Loucy (cell line): ENCODE measurements at regions not wholly inside any gene's neighbourhood (a gene's known extent, or its start where the extent isn't known, plus 50 kb on each side); places are given as distances from the start of the nearest gene placed in this dataset.

ENCODE experiments used
- H2AFZ ChIP-seq: fragments of 200-600 bp; sonication (generic); 2 replicates; pipeline ENCODE4 v1.6.0; 2016; ENCODE audit warnings: antibody characterized with exemption, mild to moderate bottlenecking, low read length, moderate library complexity
- H3F3A ChIP-seq: fragments of 200-600 bp; 2 replicates; pipeline ENCODE4 v1.6.0; 2016; ENCODE audit warnings: antibody characterized with exemption, low read depth, mild to moderate bottlenecking
- H3K27me3 ChIP-seq: fragments of 200-600 bp; sonication (generic); 2 replicates; pipeline ENCODE4 v1.6.1; 2014; ENCODE audit warnings: low read length, mild to moderate bottlenecking; ENCODE audit not compliant: insufficient read depth, poor library complexity, severe bottlenecking
- H3K36me3 ChIP-seq: fragments of 200-600 bp; sonication (generic); 2 replicates; pipeline ENCODE4 v1.6.1; 2016; ENCODE audit warnings: low read length; ENCODE audit not compliant: insufficient read depth
- H3K4me1 ChIP-seq: fragments of 200-600 bp; sonication (generic); 2 replicates; pipeline ENCODE4 v1.5.1; 2014; ENCODE audit warnings: low read length, mild to moderate bottlenecking; ENCODE audit not compliant: insufficient read depth, poor library complexity, severe bottlenecking
- H3K4me2 ChIP-seq: fragments of 200-600 bp; sonication (generic); 2 replicates; pipeline ENCODE4 v1.6.0; 2014; ENCODE audit warnings: antibody characterized with exemption, low read length, low read depth, mild to moderate bottlenecking; ENCODE audit not compliant: poor library complexity, severe bottlenecking
- H3K4me3 ChIP-seq: fragments of 200-600 bp; sonication (generic); 2 replicates; pipeline ENCODE4 v1.5.1; 2014; ENCODE audit warnings: low read length, mild to moderate bottlenecking, mixed read lengths; ENCODE audit not compliant: poor library complexity, severe bottlenecking
- H3K79me2 ChIP-seq: fragments of 200-600 bp; sonication (generic); 2 replicates; pipeline ENCODE4 v1.6.1; 2014; ENCODE audit warnings: low read length; ENCODE audit not compliant: insufficient read depth
- H3K9ac ChIP-seq: fragments of 200-600 bp; sonication (generic); 2 replicates; pipeline ENCODE4 v1.6.0; 2014; ENCODE audit warnings: mild to moderate bottlenecking, low read depth, low read length, moderate library complexity; ENCODE audit not compliant: poor library complexity, severe bottlenecking
- H3K9me2 ChIP-seq: fragments of 200-600 bp; sonication (generic); replicated peaks from 2 replicates; pipeline ENCODE4 v1.6.1; 2016; ENCODE audit warnings: low read depth, low read length, mixed read lengths
- H3K9me3 ChIP-seq: fragments of 200-600 bp; sonication (generic); 2 replicates; pipeline ENCODE4 v1.6.1; 2014; ENCODE audit warnings: mild to moderate bottlenecking, antibody characterized with exemption, low read length, low read depth; ENCODE audit not compliant: insufficient read depth
- H4K20me1 ChIP-seq: fragments of 200-600 bp; sonication (generic); 2 replicates; pipeline ENCODE4 v1.6.0; 2014; ENCODE audit warnings: antibody characterized with exemption, low read length, mild to moderate bottlenecking; ENCODE audit not compliant: insufficient read depth, poor library complexity, severe bottlenecking
- CTCF ChIP-seq: fragments of 200-600 bp; sonication (generic); conservative IDR thresholded peaks from 2 replicates; pipeline ENCODE4 v1.5.1; 2014; ENCODE audit warnings: mild to moderate bottlenecking, antibody characterized with exemption, low read length
- EZH2phosphoT487 ChIP-seq: fragments of 200-600 bp; IDR thresholded peaks from 2 replicates; pipeline ENCODE4 v1.6.1; 2018; ENCODE audit warnings: antibody characterized with exemption, mild to moderate bottlenecking, moderate library complexity, borderline replicate concordance

GRCh38 chr2:3010001-3010400 is 367.6 kb downstream of the EIPR1 start:
- Histone ChIP-seq H3K4me3 (no peak overlapping the region), H3K4me1 (no peaks in the 10 kb centered on the region), H3K36me3 (no peaks in the 10 kb centered on the region), H3F3A (no peaks in the 10 kb centered on the region), H3K9ac (no peak overlapping the region), H3K27me3 (no peaks in the 10 kb centered on the region), H3K4me2 (no peak overlapping the region), H3K9me3 (no peaks in the 10 kb centered on the region; the same call in 1 of the 2 replicates), H2AFZ (no peak overlapping the region), H3K9me2 (no peaks in the 10 kb centered on the region), H3K79me2 (no peaks in the 10 kb centered on the region), H4K20me1 (no peaks in the 10 kb centered on the region)
- TF ChIP-seq EZH2phosphoT487 = no peak
- no peak for TF ChIP-seq CTCF

- no peaks in the 10 kb centered on the region for H3K4me1 ChIP-seq
- H3K36me3 ChIP-seq = no peaks in the 10 kb centered on the region
- H4K20me1 ChIP-seq = no peaks in the 10 kb centered on the region
- H3K9me2 ChIP-seq = no peaks in the 10 kb centered on the region
- no peaks in the 10 kb centered on the region for H3K27me3 ChIP-seq
- H2AFZ ChIP-seq = no peak overlapping the region
- no peaks in the 10 kb centered on the region for H3K79me2 ChIP-seq
- H3F3A ChIP-seq = no peaks in the 10 kb centered on the region
- H3K9ac ChIP-seq = no peak overlapping the region
- no peak overlapping the region for H3K4me3 ChIP-seq
- TF ChIP-seq EZH2phosphoT487 = no peak
- no peak for TF ChIP-seq CTCF
- no peak overlapping the region for H3K4me2 ChIP-seq
- H3K9me3 ChIP-seq = no peaks in the 10 kb centered on the region; the same call in 1 of the 2 replicates
Measured at GRCh38 chr2:3009483-3009882, 368.1 kb downstream of the EIPR1 start.

- Histone ChIP-seq H3K4me2 (no peak overlapping the region), H3K9ac (no peak overlapping the region), H3K79me2 (no peaks in the 10 kb centered on the region), H3K4me1 (no peaks in the 10 kb centered on the region), H3K9me2 (no peaks in the 10 kb centered on the region), H3K9me3 (no peaks in the 10 kb centered on the region; the same call in 1 of the 2 replicates), H3K27me3 (no peaks in the 10 kb centered on the region), H2AFZ (no peak overlapping the region), H3K4me3 (no peak overlapping the region), H4K20me1 (no peaks in the 10 kb centered on the region), H3F3A (no peaks in the 10 kb centered on the region), H3K36me3 (no peaks in the 10 kb centered on the region)
- no peak for TF ChIP-seq EZH2phosphoT487
- TF ChIP-seq CTCF = no peak
Measured at GRCh38 chr2:3009005-3009404, 368.6 kb downstream of the EIPR1 start.
